AG04449 (cell line): ENCODE measurements at regions not wholly inside any gene's neighbourhood (a gene's known extent, or its start where the extent isn't known, plus 50 kb on each side); places are given as distances from the start of the nearest gene placed in this dataset.

Experiments used
- CTCF ChIA-PET: fragments of 350-600 bp; formaldehyde crosslinking; extraction: SDS; loops from one replicate; lab custom pipeline; 2021; ENCODE audit warnings: antibody characterized with exemption; lab: Yijun Ruan, JAX
- POLR2A ChIA-PET: fragments of 400-600, 350-600 bp; formaldehyde crosslinking; extraction: SDS; loops from one replicate; lab custom pipeline; 2020; ENCODE audit warnings: antibody characterized with exemption, inconsistent platforms; lab: Yijun Ruan, JAX
- DNase-seq: peaks from one replicate; pipeline ENCODE4 v3.0.0-alpha.2; 2010; ENCODE audit warnings: low read depth, low spot score
- H3K4me3 ChIP-seq: 2 replicates; pipeline ENCODE4 v1.5.1; 2011; ENCODE audit warnings: low read depth, mild to moderate bottlenecking, control low read depth, low read length
- CTCF ChIP-seq: IDR thresholded peaks from one replicate; pipeline ENCODE4 v1.5.1; 2011; ENCODE audit warnings: mild to moderate bottlenecking, moderate library complexity, low read length, control low read depth, inconsistent platforms; ENCODE audit not compliant: insufficient read depth; ENCODE audit errors: missing control alignments

DNA sequence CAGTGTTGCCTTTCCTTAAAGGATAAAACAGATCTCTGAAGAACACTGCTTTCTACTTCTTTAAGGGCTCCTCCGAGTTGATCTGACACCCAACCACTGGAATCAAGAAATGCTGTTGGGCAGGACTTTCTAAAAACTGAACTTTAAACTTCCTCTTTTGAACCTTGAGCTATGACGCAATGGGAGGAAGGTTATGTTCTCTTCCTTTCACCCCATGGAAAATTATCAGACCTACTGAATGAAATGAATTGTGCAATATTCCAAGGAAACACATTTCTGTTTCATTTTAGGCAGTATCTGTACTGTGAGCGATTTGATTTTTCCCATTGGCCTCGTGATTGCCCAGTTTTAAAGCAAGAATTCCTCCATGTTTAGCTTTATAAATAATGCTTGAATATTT is 206.0 kb upstream of the PRR16 start:
- TF ChIP-seq CTCF, result no peak
- CTCF ChIA-PET, result no interaction called here
- no peak overlapping the region for H3K4me3 ChIP-seq
- POLR2A ChIA-PET, result no interaction called here
- no peak for DNase-seq

GRCh38 chr5:120260651-120261050 is 203.4 kb upstream of the PRR16 start:
- ChIA-PET POLR2A (no interaction called here), CTCF (no interaction called here)
- no peak overlapping the region for H3K4me3 ChIP-seq
- no peak for TF ChIP-seq CTCF
- no peak for DNase-seq

DNA sequence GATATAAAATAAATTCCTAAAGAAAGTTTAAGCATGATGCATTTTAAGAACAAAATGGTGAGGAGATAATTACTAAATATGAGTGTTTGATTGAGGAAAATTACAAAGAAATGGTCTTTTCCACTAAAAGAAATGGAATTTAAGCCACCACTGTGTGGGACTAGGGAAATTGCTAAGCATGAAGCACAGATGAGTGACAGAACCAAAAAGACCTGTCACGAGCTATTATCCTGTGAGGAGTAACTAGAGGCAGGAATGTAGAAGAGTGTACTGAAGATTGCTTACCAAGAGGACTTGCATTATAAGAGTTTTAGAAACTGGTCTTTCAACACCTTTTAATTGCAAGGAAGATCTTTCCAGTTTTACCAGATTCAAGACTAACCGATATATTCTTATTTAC is 193.6 kb upstream of the PRR16 start:
- POLR2A ChIA-PET, result no interaction called here
- no peak for TF ChIP-seq CTCF
- DNase-seq, result no peak
- no peak overlapping the region for H3K4me3 ChIP-seq
- CTCF ChIA-PET, result no interaction called here

DNA sequence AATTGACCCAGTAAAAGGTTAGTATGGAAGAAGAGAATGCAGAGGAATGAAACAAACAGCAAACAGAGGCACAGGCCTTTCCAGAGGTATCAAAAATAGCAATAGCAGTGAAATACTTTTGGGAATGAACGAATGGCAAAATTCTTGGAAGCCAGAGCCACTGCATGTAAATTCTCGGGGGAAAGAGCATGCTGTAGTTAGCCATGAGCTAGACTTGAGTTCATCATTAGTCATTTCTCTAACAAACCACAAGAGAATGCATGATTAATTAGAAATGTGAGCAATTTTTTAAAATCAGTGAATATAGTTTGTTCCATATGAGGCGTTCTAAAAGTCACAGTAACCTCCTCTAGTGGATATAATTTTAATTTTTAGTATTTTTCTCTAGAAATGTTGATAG is 170.3 kb upstream of the PRR16 start:
- DNase-seq, result peak; percentile 75
- H3K4me3 ChIP-seq, result no peak overlapping the region
- no peak for TF ChIP-seq CTCF
- ChIA-PET CTCF (interaction anchor here (1.2 kb wide), 1 partner anchor 38 kb away, joined by 3 read pairs; no protein-coding TSS in a partner anchor), POLR2A (no interaction called here)

GRCh38 chr5:120297616-120298015 is 166.5 kb upstream of the PRR16 start:
- CTCF ChIA-PET, result interaction anchor here (0.9 kb wide), 1 partner anchor 241 kb away, joined by 4 read pairs; no protein-coding TSS in a partner anchor
- no peak for DNase-seq
- no peak for TF ChIP-seq CTCF
- POLR2A ChIA-PET, result no interaction called here
- H3K4me3 ChIP-seq, result no peak overlapping the region

GRCh38 chr5:120298981-120299380 is 165.1 kb upstream of the PRR16 start:
- no peak for DNase-seq
- ChIA-PET POLR2A (no interaction called here), CTCF (no interaction called here)
- H3K4me3 ChIP-seq, result no peak overlapping the region
- TF ChIP-seq CTCF, result no peak

DNA sequence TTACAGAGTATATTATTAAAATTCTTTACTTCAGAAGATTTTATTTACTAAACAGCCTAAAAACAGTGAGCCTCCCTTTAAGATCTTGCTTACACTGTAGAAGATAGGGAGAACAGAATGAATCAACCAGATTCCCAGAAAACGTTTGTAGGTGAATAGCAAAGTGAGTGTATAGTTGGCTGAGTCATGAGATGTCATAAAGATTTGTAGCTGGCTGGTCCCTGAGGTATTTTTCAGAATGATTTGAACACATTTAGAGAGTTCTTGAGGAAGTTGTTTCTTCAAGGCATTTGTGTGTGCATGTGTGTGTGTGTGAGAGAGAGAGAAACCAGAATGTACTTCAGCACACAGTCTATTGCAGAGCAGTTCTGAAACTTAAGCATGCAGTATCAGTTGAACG is 159.4 kb upstream of the PRR16 start:
- no peak for TF ChIP-seq CTCF
- ChIA-PET POLR2A (no interaction called here), CTCF (no interaction called here)
- no peak overlapping the region for H3K4me3 ChIP-seq
- DNase-seq, result peak; percentile 73
